GM12875 (cell line): ENCODE measurements at regions not wholly inside any gene's neighbourhood (a gene's known extent, or its start where the extent isn't known, plus 50 kb on each side); places are given as distances from the start of the nearest gene placed in this dataset.

Experiments
- H3K4me3 ChIP-seq: one replicate; pipeline ENCODE4 v1.5.1; 2011; ENCODE audit warnings: low read depth, low read length, control low read depth
- TF ChIP-seq, protein P1 (sequence below): IDR thresholded peaks from 2 replicates; pipeline ENCODE4 v1.5.1; 2011; ENCODE audit warnings: low read depth, mild to moderate bottlenecking, control low read depth, inconsistent platforms, low read length, moderate library complexity, borderline replicate concordance; ENCODE audit not compliant: insufficient read depth

DNA sequence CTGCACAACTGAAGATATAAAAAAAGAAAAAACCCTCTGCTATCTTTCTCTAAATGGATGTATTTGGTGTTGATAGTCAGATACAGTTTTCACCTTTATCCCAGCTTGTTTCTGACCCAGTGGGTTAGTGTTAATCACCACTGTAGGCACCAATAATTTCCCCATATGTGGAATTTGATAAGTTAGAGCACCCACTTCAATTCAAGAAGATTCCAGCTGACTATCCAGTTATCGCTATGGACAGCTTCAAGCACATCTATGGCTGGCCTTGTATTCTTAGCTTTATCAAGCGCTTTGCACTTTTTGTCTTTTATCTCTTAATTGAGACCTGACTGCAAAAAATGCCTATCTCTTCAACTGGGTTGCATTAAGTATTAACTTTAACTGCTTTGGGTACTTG lies 200.4 kb downstream of the NR4A2 start:
- no peak overlapping the region for H3K4me3 ChIP-seq
- TF ChIP-seq, protein P1, sequence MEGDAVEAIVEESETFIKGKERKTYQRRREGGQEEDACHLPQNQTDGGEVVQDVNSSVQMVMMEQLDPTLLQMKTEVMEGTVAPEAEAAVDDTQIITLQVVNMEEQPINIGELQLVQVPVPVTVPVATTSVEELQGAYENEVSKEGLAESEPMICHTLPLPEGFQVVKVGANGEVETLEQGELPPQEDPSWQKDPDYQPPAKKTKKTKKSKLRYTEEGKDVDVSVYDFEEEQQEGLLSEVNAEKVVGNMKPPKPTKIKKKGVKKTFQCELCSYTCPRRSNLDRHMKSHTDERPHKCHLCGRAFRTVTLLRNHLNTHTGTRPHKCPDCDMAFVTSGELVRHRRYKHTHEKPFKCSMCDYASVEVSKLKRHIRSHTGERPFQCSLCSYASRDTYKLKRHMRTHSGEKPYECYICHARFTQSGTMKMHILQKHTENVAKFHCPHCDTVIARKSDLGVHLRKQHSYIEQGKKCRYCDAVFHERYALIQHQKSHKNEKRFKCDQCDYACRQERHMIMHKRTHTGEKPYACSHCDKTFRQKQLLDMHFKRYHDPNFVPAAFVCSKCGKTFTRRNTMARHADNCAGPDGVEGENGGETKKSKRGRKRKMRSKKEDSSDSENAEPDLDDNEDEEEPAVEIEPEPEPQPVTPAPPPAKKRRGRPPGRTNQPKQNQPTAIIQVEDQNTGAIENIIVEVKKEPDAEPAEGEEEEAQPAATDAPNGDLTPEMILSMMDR, result no peak

DNA sequence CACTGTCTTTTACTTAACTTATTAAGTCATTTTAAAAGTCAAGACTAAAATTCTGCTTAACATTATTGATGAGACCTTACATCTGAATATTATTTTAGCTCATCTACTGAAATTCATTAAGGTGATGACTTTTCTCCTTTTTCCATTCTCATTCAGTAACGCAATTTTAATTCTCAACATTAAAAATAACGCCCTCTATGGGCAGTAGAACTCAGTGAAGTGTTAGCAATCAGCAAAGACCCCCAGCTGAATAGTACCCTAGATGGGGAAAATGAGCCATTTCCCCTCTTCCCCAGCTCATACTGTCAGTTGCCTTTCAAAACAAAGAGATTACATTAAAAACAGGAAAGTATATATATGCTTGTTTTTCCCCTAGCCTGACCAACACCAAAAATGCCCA lies 203.3 kb downstream of the NR4A2 start:
- H3K4me3 ChIP-seq, result no peak overlapping the region
- TF ChIP-seq, protein P1, result no peak

DNA sequence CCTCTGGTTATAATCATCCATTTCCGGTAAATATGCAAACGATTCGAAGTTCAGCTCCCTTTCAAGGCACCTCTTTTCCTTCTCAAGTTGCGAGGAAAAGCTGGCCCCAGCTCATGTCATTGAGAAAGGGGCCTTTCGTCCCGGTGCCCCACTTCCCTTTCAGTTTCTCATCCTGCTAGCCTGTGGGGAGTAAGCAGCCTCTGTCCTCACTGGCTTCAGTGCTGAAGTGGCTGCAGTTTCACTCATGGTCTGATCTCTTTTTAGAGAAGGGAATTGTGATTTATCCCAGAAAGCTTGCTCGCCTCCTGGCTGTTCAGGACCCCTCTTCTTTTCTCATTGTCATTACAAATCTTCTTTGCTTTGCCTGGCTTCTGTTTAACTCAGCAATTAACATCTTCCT lies 207.5 kb downstream of the NR4A2 start:
- TF ChIP-seq, protein P1, result no peak
- no peak overlapping the region for H3K4me3 ChIP-seq

DNA sequence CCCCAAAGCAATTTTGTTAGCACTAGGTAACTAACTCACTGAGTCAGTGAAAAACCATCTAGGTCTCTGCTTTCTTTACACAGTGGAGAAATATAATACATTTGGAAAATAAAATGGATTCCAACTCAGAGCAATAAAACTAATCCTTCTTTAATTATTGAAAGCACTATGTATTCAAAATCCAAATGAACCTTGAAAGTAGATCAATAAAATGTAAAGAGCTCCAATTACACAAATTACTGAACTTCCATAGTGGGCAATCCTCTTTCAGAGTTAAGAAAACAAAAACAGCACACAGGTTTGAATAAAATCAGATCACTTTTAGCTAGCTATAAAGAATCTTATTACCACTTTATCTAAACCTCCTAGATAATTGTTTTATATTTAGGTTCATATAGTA lies 208.1 kb downstream of the NR4A2 start:
- no peak overlapping the region for H3K4me3 ChIP-seq
- TF ChIP-seq, protein P1, result no peak

DNA sequence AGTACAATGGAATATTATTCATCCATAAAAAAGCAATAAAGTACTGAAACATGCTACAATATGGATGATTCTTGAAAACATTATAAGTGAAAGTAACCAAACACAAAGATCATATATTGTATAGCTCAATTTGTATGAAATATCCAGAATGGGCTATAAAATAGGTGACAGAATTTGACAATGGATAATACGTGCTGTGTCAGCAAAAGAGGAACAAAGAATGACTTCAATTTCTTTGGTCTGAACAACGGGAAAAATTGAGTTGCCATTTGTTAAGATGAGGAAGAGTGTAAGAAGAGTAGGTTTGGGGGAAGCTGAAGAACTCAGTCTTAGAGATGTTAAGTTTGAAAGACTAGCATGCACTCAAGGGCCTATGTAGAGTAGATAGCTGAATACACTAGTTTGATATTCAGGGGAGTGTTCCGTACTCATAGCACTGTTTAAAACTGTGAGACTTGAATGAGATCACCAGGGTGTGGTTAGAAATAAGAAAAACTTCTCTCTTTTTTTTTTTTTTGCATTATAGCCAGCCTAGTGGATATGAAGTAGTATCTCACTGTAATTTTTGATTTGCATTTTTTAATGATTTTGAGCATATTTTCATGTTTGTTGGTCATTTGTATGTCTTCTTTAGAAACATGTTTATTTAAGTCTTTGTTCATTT lies 213.6 kb downstream of the NR4A2 start:
- no peak overlapping the region for H3K4me3 ChIP-seq
- TF ChIP-seq, protein P1, result no peak

DNA sequence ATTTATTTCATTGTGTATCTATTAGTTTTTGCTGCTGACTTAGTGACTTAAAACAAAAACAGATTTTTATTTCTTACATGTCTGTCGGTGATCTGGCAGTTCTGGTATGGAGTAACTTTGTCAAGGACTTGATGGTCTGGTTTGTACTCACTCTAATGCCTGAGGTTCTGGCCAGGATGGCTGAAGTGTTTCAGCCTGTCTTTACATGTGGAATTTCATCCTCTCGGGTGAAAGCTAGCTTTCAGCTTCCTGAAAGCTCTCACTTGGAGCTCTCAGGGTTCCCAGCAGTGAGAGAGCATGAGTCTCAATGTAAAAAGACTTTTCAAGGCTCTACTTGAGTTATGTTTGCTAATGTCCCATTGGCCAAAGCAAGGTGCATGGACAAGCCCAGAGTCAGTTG lies 216.4 kb downstream of the NR4A2 start:
- TF ChIP-seq, protein P1, result no peak
- no peak overlapping the region for H3K4me3 ChIP-seq

DNA sequence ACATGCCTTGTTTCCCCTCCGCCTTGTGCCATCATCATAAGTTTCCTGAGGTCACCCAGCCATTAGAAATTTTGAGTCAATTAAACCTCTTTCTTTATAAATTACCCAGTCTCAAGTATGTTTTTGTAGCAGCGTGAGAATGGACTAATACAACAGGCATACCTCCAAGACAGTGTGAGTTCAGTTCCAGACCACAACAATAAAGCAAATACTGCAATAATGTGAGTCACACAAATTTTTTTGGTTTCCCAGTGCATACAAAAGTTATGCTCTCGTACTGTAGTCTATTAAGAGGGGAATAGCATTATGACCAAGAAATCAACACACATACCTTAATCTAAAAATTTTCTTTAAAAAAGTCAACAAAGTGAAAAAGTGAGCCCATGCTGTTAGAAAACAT lies 217.2 kb downstream of the NR4A2 start:
- TF ChIP-seq, protein P1, result no peak

More for the DNA sequence above, 217.2 kb downstream of the NR4A2 start:
- H3K4me3 ChIP-seq, result no peak overlapping the region
